H1 (cell line): ENCODE measurements at regions not wholly inside any gene's neighbourhood (a gene's known extent, or its start where the extent isn't known, plus 50 kb on each side); places are given as distances from the start of the nearest gene placed in this dataset.

ENCODE experiments used
- CTCF ChIA-PET: fragments of 300-600 bp; sonication (Branson Sonifier 250); formaldehyde crosslinking; loops from one replicate; lab custom pipeline; 2021; ENCODE audit not compliant: partially characterized antibody; lab: Charles Lee
- POLR2A ChIA-PET: fragments of 300-600 bp; sonication (Branson Sonifier 250); formaldehyde crosslinking; loops from one replicate; lab custom pipeline; 2021; ENCODE audit warnings: inconsistent platforms; ENCODE audit not compliant: partially characterized antibody; lab: Charles Lee
- DNase-seq, 2 experiments: peaks; one replicate each; pipeline versions ENCODE4 v3.0.0 to v3.0.0-alpha.2; 2010 to 2022; ENCODE audit warnings: low spot score in 2 of 2, low read depth in 1 of 2, mixed read lengths in 1 of 2
- FAIRE-seq: peaks from 2 replicates; lab custom pipeline; 2011; peaks lifted over from hg19 to GRCh38; lab: Jason Lieb, UNC
- H2AFZ ChIP-seq: 2 replicates; pipeline ENCODE4 v1.8.1; 2012; ENCODE audit warnings: low read length, inconsistent platforms
- H2AK5ac ChIP-seq: 2 replicates; pipeline ENCODE4 v1.6.1; 2013; ENCODE audit warnings: low read depth, low read length
- H2BK120ac ChIP-seq: replicated peaks from 2 replicates; pipeline ENCODE3; 2013; ENCODE audit warnings: low read depth, low read length, inconsistent platforms
- H2BK12ac ChIP-seq: 2 replicates; pipeline ENCODE4 v1.6.1; 2013; ENCODE audit warnings: low read depth, low read length
- H2BK15ac ChIP-seq: 2 replicates; pipeline ENCODE4 v1.6.1; 2013; ENCODE audit warnings: low read length
- H2BK20ac ChIP-seq: 2 replicates; pipeline ENCODE4 v1.6.1; 2013; ENCODE audit warnings: low read length
- H2BK5ac ChIP-seq: 2 replicates; pipeline ENCODE4 v1.6.1; 2013; ENCODE audit warnings: low read depth, low read length
- H3K14ac ChIP-seq: 2 replicates; pipeline ENCODE4 v1.6.1; 2013; ENCODE audit warnings: inconsistent platforms; ENCODE audit not compliant: insufficient read length
- H3K18ac ChIP-seq: 2 replicates; pipeline ENCODE4 v1.6.1; 2013; ENCODE audit warnings: low read length; ENCODE audit errors: extremely low read depth
- H3K23ac ChIP-seq: 2 replicates; pipeline ENCODE4 v1.6.1; 2013; ENCODE audit warnings: inconsistent platforms; ENCODE audit not compliant: insufficient read length
- H3K23me2 ChIP-seq: 2 replicates; pipeline ENCODE4 v1.6.1; 2013; ENCODE audit warnings: low read depth, low read length
- H3K27ac ChIP-seq: 2 replicates; pipeline ENCODE4 v1.6.1; 2011; ENCODE audit warnings: low read depth, low read length, inconsistent platforms
- H3K27me3 ChIP-seq, 4 experiments: replicated peaks in 1 of 4; 1 replicate in 1 of 4; 2 replicates in 3 of 4; pipeline versions ENCODE4 v1.6.1 to v1.8.1; 2011 to 2013; ENCODE audit warnings: low read length in 3 of 4, mild to moderate bottlenecking in 3 of 4, inconsistent platforms in 2 of 4, mixed read lengths in 2 of 4, moderate library complexity in 1 of 4; ENCODE audit not compliant: control insufficient read depth in 3 of 4, insufficient read depth in 3 of 4; ENCODE audit errors: extremely low read depth in 1 of 4
- H3K36me3 ChIP-seq, 4 experiments: 2 replicates each; pipeline versions ENCODE4 v1.6.1 to v1.8.1; 2011 to 2013; ENCODE audit warnings: mild to moderate bottlenecking in 4 of 4, low read length in 3 of 4, moderate library complexity in 2 of 4, control low read depth in 1 of 4, inconsistent platforms in 1 of 4; ENCODE audit not compliant: insufficient read depth in 4 of 4, control insufficient read depth in 2 of 4
- H3K4ac ChIP-seq: replicated peaks from 2 replicates; pipeline ENCODE3; 2013; ENCODE audit warnings: low read length, low read depth, mixed read lengths, inconsistent platforms; ENCODE audit not compliant: insufficient read length
- H3K4me1 ChIP-seq, 4 experiments: replicated peaks in 1 of 4; 1 replicate in 1 of 4; 2 replicates in 3 of 4; pipeline versions ENCODE4 v1.6.1 to v1.8.1; 2011 to 2013; ENCODE audit warnings: low read length in 3 of 4, inconsistent platforms in 2 of 4, mixed read lengths in 1 of 4; ENCODE audit not compliant: insufficient read depth in 4 of 4, control insufficient read depth in 3 of 4
- H3K4me2 ChIP-seq, 2 experiments: 2 replicates each; pipeline versions ENCODE4 v1.6.1 to v1.8.1; 2011 to 2013; ENCODE audit warnings: low read depth in 2 of 2, low read length in 2 of 2, control low read depth in 1 of 2, inconsistent platforms in 1 of 2, mild to moderate bottlenecking in 1 of 2; ENCODE audit not compliant: insufficient read depth in 1 of 2
- H3K4me3 ChIP-seq, 4 experiments: fragments of 200-600, 300-600 bp in 1 of 4; sonication (generic), shearing (Covaris generic), sonication (Bioruptor Twin) in 1 of 4; 2 replicates each; pipeline versions ENCODE4 v1.5.1 to v1.8.1; 2011 to 2016; ENCODE audit warnings: low read length in 4 of 4, low read depth in 3 of 4, control low read depth in 2 of 4, inconsistent platforms in 2 of 4, mild to moderate bottlenecking in 2 of 4, mixed read lengths in 1 of 4, moderate library complexity in 1 of 4; ENCODE audit not compliant: insufficient read depth in 2 of 4; ENCODE audit errors: extremely low read depth in 1 of 4
- H3K56ac ChIP-seq: replicated peaks from 2 replicates; pipeline ENCODE3; 2013; ENCODE audit warnings: low read depth, mild to moderate bottlenecking, mixed read lengths, low read length, inconsistent platforms; ENCODE audit not compliant: insufficient read length
- H3K79me1 ChIP-seq: 2 replicates; pipeline ENCODE4 v1.6.1; 2013; ENCODE audit warnings: low read depth, low read length, control low read depth
- H3K79me2 ChIP-seq, 2 experiments: 2 replicates each; pipeline versions ENCODE4 v1.6.1 to v1.8.1; 2012 to 2013; ENCODE audit warnings: low read length in 2 of 2, mild to moderate bottlenecking in 2 of 2, inconsistent platforms in 1 of 2; ENCODE audit not compliant: insufficient read depth in 2 of 2, control insufficient read depth in 1 of 2
- H3K9ac ChIP-seq, 4 experiments: replicated peaks in 1 of 4; 1 replicate in 1 of 4; 2 replicates in 3 of 4; pipeline versions ENCODE4 v1.6.1 to v1.8.1; 2011 to 2013; ENCODE audit warnings: low read depth in 3 of 4, low read length in 3 of 4, control low read depth in 2 of 4, mild to moderate bottlenecking in 2 of 4, moderate library complexity in 2 of 4, inconsistent platforms in 1 of 4; ENCODE audit errors: extremely low read depth in 1 of 4
- H3K9me3 ChIP-seq, 2 experiments: 2 replicates each; pipeline versions ENCODE4 v1.6.1 to v1.8.1; 2012 to 2013; ENCODE audit warnings: mild to moderate bottlenecking in 2 of 2, moderate library complexity in 2 of 2, control low read depth in 1 of 2, inconsistent platforms in 1 of 2, low read depth in 1 of 2, low read length in 1 of 2, mixed read lengths in 1 of 2; ENCODE audit not compliant: insufficient read depth in 2 of 2
- H4K20me1 ChIP-seq, 2 experiments: replicated peaks in 1 of 2; 2 replicates each; pipeline versions ENCODE3 to v1.8.1; 2011 to 2013; ENCODE audit warnings: inconsistent platforms in 2 of 2, low read length in 2 of 2, mild to moderate bottlenecking in 1 of 2; ENCODE audit not compliant: insufficient read depth in 2 of 2, control insufficient read depth in 1 of 2
- H4K5ac ChIP-seq: 2 replicates; pipeline ENCODE4 v1.6.1; 2013; ENCODE audit warnings: low read length, low read depth, mixed read lengths, inconsistent platforms; ENCODE audit not compliant: insufficient read length
- H4K8ac ChIP-seq: 2 replicates; pipeline ENCODE4 v1.8.0; 2013; ENCODE audit warnings: mild to moderate bottlenecking, moderate library complexity, low read length, inconsistent platforms; ENCODE audit not compliant: insufficient read depth; ENCODE audit errors: extremely low read depth
- H4K91ac ChIP-seq: replicated peaks from 2 replicates; pipeline ENCODE3; 2013; ENCODE audit warnings: low read length, mixed read lengths, inconsistent platforms; ENCODE audit not compliant: insufficient read length
- BACH1 ChIP-seq: IDR thresholded peaks from 2 replicates; pipeline ENCODE4 v1.6.1; 2012; ENCODE audit warnings: low read length, improper control_type of control experiment
- CBX5 ChIP-seq: fragments of 300-800, 300-1000 bp; sonication (generic); IDR thresholded peaks from 2 replicates; pipeline ENCODE4 v1.7.1; 2016; ENCODE audit warnings: antibody characterized with exemption, low read length, low read depth
- CHD2 ChIP-seq: IDR thresholded peaks from 2 replicates; pipeline ENCODE4 v1.6.1; 2012; ENCODE audit warnings: low read length, improper control_type of control experiment
- CTCF ChIP-seq, 3 experiments: IDR thresholded peaks; 1 replicate in 2 of 3; 2 replicates in 1 of 3; pipeline versions ENCODE4 v1.5.1 to v1.6.1; 2011; ENCODE audit warnings: low read length in 3 of 3, mild to moderate bottlenecking in 3 of 3, inconsistent platforms in 2 of 3, low read depth in 1 of 3, moderate library complexity in 1 of 3; ENCODE audit not compliant: insufficient read depth in 1 of 3; ENCODE audit errors: control extremely low read depth in 1 of 3
- EP300 ChIP-seq, 2 experiments: IDR thresholded peaks; 1 replicate in 1 of 2; 2 replicates in 1 of 2; pipeline ENCODE4 v1.6.1; 2011 to 2012; ENCODE audit warnings: low read depth in 2 of 2, low read length in 2 of 2, mild to moderate bottlenecking in 2 of 2, borderline replicate concordance in 1 of 2, inconsistent platforms in 1 of 2, moderate library complexity in 1 of 2
- JUND ChIP-seq: IDR thresholded peaks from 2 replicates; pipeline ENCODE4 v1.6.1; 2011; ENCODE audit warnings: mild to moderate bottlenecking, improper control_type of control experiment, low read length
- KDM5A ChIP-seq: fragments of 200-600 bp; IDR thresholded peaks from 2 replicates; pipeline ENCODE4 v1.7.1; 2012; ENCODE audit warnings: mild to moderate bottlenecking, low read length, inconsistent platforms, mixed read lengths
- POLR2A ChIP-seq, 2 experiments: IDR thresholded peaks; 1 replicate in 1 of 2; 2 replicates in 1 of 2; pipeline ENCODE4 v1.6.1; 2011; ENCODE audit warnings: low read depth in 2 of 2, low read length in 2 of 2, mild to moderate bottlenecking in 2 of 2; ENCODE audit errors: control extremely low read depth in 1 of 2
- RBBP5 ChIP-seq: IDR thresholded peaks from 2 replicates; pipeline ENCODE4 v1.7.1; 2012; ENCODE audit warnings: low read depth, mild to moderate bottlenecking, inconsistent platforms, low read length, moderate library complexity, borderline replicate concordance
- TBP ChIP-seq: IDR thresholded peaks from 2 replicates; pipeline ENCODE4 v1.6.1; 2011; ENCODE audit warnings: low read depth, low read length, improper control_type of control experiment
- TEAD4 ChIP-seq: IDR thresholded peaks from 2 replicates; pipeline ENCODE4 v1.6.1; 2012; ENCODE audit warnings: low read depth, low read length, inconsistent platforms, mixed read lengths
- USF2 ChIP-seq: IDR thresholded peaks from 2 replicates; pipeline ENCODE4 v1.6.1; 2011; ENCODE audit warnings: low read length, improper control_type of control experiment
- WGBS, 2 experiments: shearing (Covaris generic) in 1 of 2; methylation state at CpG; one replicate each; pipeline versions ENCODE4 v1.1.6 to v1.1.7; 2013 to 2015; ENCODE audit warnings: low lambda C conversion rate in 2 of 2, mixed read lengths in 2 of 2, inconsistent platforms in 1 of 2, low coverage in 1 of 2, missing lambda C conversion rate in 1 of 2; ENCODE audit not compliant: insufficient replicate concordance in 2 of 2, insufficient coverage in 1 of 2, insufficient read length in 1 of 2; ENCODE audit errors: extremely low coverage in 1 of 2, missing lambda C conversion rate in 1 of 2; 5-methylcytosine and 5-hydroxymethylcytosine counted together

GRCh38 chr7:118517275-118517674 lies 292.8 kb downstream of the ANKRD7 start:
- CTCF ChIA-PET, result no interaction called here
- Histone ChIP-seq H3K79me2 (no peaks in the 10 kb centered on the region), H3K9me3 (no peaks in the 10 kb centered on the region), H4K20me1 (no peaks in the 10 kb centered on the region), H3K36me3 (no peaks in the 10 kb centered on the region), H3K4ac (no peak overlapping the region), H3K9ac (no peak overlapping the region), H2BK20ac (no peak overlapping the region), H3K27me3 (no peaks in the 10 kb centered on the region), H3K27ac (no peak overlapping the region), H3K18ac (no peak overlapping the region), H3K56ac (no peak overlapping the region), H2AFZ (peak overlapping the region; percentile 66; the same call in 1 of the 2 replicates), H2BK12ac (no peak overlapping the region), H3K79me1 (no peaks in the 10 kb centered on the region), H2BK5ac (no peak overlapping the region), H4K5ac (no peak overlapping the region), H3K14ac (no peak overlapping the region), H2BK120ac (no peak overlapping the region), H3K4me1 (no peaks in the 10 kb centered on the region), H4K8ac (no peak overlapping the region), H3K23me2 (no peaks in the 10 kb centered on the region), H3K4me2 (no peak overlapping the region), H2BK15ac (no peak overlapping the region), H3K23ac (no peak overlapping the region), H3K4me3 (no peak overlapping the region), H4K91ac (no peak overlapping the region), H2AK5ac (no peak overlapping the region)
- POLR2A ChIA-PET, result no interaction called here
- 64% methylated on average over 1 of the region's 1 CpG; no CpG with 5 or more reads in 1 of the 2 experiments for WGBS, 2 experiments
- FAIRE-seq, result no peak
- no peak for TF ChIP-seq BACH1
- no peak for TF ChIP-seq CHD2
- no peak for TF ChIP-seq RBBP5
- no peak for TF ChIP-seq CBX5
- no peak for TF ChIP-seq POLR2A (IDR thresholded peaks at IDR 0.05; ENCODE audit: control extremely low read depth in 1 of 2, low read depth in 2 of 2, low read length in 2 of 2)
- no peak for TF ChIP-seq USF2
- no peak for TF ChIP-seq KDM5A
- no peak for TF ChIP-seq TEAD4
- no peak for TF ChIP-seq EP300 (IDR thresholded peaks at IDR 0.05; ENCODE audit: borderline replicate concordance in 1 of 2, low read depth in 2 of 2, low read length in 2 of 2)
- no peak for TF ChIP-seq CTCF (IDR thresholded peaks at IDR 0.05; ENCODE audit: control extremely low read depth in 1 of 3, insufficient read depth in 1 of 3, low read depth in 1 of 3, low read length in 3 of 3)
- no peak for TF ChIP-seq JUND
- TF ChIP-seq TBP, result no peak
- DNase-seq, result no peak
